Common myeloid progenitor, CD34-positive (primary cell): ENCODE measurements at regions not wholly inside any gene's neighbourhood (a gene's known extent, or its start where the extent isn't known, plus 50 kb on each side); places are given as distances from the start of the nearest gene placed in this dataset.

Experiments used
- CTCF ChIA-PET: fragments of 350-600 bp; sonication (Branson Sonifier 250); formaldehyde crosslinking; loops from one replicate; lab custom pipeline; 2021; ENCODE audit warnings: antibody characterized with exemption; lab: Charles Lee
- POLR2A ChIA-PET: fragments of 350-600 bp; sonication (Branson Sonifier 250); formaldehyde crosslinking; loops from one replicate; lab custom pipeline; 2021; ENCODE audit warnings: antibody characterized with exemption; lab: Charles Lee
- DNase-seq, 3 donors: peaks; one replicate each; pipeline versions ENCODE4 v3.0.0 to v3.0.0-alpha.2; 2013
- H3K27ac ChIP-seq, 2 experiments: 1 replicate in 1 of 2; 2 replicates in 1 of 2; pipeline ENCODE4 v1.7.0; 2013; ENCODE audit warnings: inconsistent platforms in 2 of 2, low read length in 2 of 2, mild to moderate bottlenecking in 2 of 2, low read depth in 1 of 2, moderate library complexity in 1 of 2; ENCODE audit not compliant: severe bottlenecking in 2 of 2, insufficient read depth in 1 of 2, poor library complexity in 1 of 2
- H3K27me3 ChIP-seq, 5 experiments: replicated peaks in 2 of 5; 1 replicate in 3 of 5; 2 replicates in 2 of 5; pipeline versions ENCODE4 v1.6.1 to v1.7.0; 2013; ENCODE audit warnings: low read length in 4 of 5, mild to moderate bottlenecking in 2 of 5, moderate library complexity in 2 of 5, inconsistent platforms in 1 of 5; ENCODE audit not compliant: insufficient read depth in 5 of 5, control insufficient read depth in 4 of 5
- H3K36me3 ChIP-seq, 4 experiments: 1 replicate in 2 of 4; 2 replicates in 2 of 4; pipeline versions ENCODE4 v1.6.1 to v1.7.0; 2013; ENCODE audit warnings: low read length in 3 of 4, control low read depth in 1 of 4, mild to moderate bottlenecking in 1 of 4; ENCODE audit not compliant: control insufficient read depth in 4 of 4, insufficient read depth in 4 of 4
- H3K4me1 ChIP-seq, 4 experiments: 1 replicate in 3 of 4; 2 replicates in 1 of 4; pipeline versions ENCODE4 v1.6.1 to v1.7.1; 2013; ENCODE audit warnings: low read length in 3 of 4, mild to moderate bottlenecking in 3 of 4, control low read depth in 1 of 4, inconsistent platforms in 1 of 4, moderate library complexity in 1 of 4; ENCODE audit not compliant: control insufficient read depth in 4 of 4, insufficient read depth in 4 of 4; ENCODE audit errors: control extremely low read depth in 1 of 4
- H3K4me3 ChIP-seq, 7 experiments: 1 replicate in 4 of 7; 2 replicates in 3 of 7; pipeline versions ENCODE4 v1.5.1 to v1.7.0; 2013; ENCODE audit warnings: mild to moderate bottlenecking in 7 of 7, low read length in 6 of 7, moderate library complexity in 6 of 7, inconsistent platforms in 2 of 7, low read depth in 2 of 7, control low read depth in 1 of 7; ENCODE audit not compliant: insufficient read depth in 4 of 7, control insufficient read depth in 1 of 7; ENCODE audit errors: extremely low read depth in 1 of 7
- H3K9me3 ChIP-seq, 5 experiments: 1 replicate in 4 of 5; 2 replicates in 1 of 5; pipeline versions ENCODE4 v1.6.1 to v1.7.1; 2013; ENCODE audit warnings: low read length in 4 of 5, mild to moderate bottlenecking in 2 of 5, inconsistent platforms in 1 of 5, low read depth in 1 of 5, moderate library complexity in 1 of 5; ENCODE audit not compliant: control insufficient read depth in 4 of 5, insufficient read depth in 2 of 5; ENCODE audit errors: control extremely low read depth in 1 of 5
- WGBS: methylation state at CpG from one replicate; pipeline ENCODE4 v1.1.5; 2013; ENCODE audit not compliant: insufficient coverage; 5-methylcytosine and 5-hydroxymethylcytosine counted together

GRCh38 chr1:238089615-238090014 lies 198.9 kb upstream of the ZP4 start:
- Histone ChIP-seq H3K27me3 (no peaks in the 10 kb centered on the region), H3K27ac (no peak overlapping the region), H3K4me1 (no peaks in the 10 kb centered on the region), H3K4me3 (no peak overlapping the region), H3K9me3 (no peaks in the 10 kb centered on the region), H3K36me3 (no peaks in the 10 kb centered on the region)
- POLR2A ChIA-PET, result no interaction called here
- DNase-seq, result no peak
- CTCF ChIA-PET, result no interaction called here

DNA sequence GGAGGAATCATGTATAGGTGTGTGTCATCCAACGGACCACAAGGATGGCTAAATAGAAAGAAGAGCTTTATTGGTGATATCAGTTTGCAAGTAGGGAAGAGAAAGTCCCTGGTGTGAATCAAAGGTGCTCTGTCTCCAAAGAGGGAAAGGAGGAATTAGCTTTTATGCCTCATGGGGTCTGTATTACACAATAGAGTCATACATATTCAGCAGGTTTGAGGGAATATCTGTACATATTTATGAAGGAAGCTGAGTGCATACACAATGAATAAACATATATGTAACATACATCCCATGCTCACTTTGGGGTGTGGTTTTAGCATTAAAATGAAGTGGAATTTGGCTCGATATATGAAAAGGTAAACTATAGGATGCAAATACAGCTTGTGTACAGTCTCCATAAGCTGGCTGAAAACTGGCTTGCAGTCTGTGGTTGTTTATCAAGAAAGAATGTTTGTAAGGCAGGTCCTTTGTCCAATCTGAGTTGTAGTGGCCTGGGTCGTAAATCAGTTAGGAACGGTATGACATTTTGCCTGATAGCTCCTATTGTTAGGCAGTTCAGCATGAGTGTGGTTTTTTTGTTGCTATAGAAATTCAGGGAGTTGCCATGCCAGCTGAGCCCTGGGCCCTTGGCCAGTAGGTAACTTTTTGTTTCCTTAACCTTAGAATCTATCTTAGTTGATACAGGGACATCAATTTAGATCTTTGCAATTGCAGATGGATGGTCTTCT lies 198.0 kb upstream of the ZP4 start:
- 70% methylated on average over 3 of the region's 4 CpGs for WGBS
- CTCF ChIA-PET, result interaction anchor here (0.8 kb wide), 1 partner anchor 12 kb away, joined by 3 read pairs; no protein-coding TSS in a partner anchor
- POLR2A ChIA-PET, result no interaction called here
- Histone ChIP-seq H3K9me3 (no peaks in the 10 kb centered on the region), H3K4me1 (no peaks in the 10 kb centered on the region), H3K4me3 (no peak overlapping the region), H3K36me3 (no peaks in the 10 kb centered on the region), H3K27me3 (no peaks in the 10 kb centered on the region), H3K27ac (no peak overlapping the region)
- peak in 2 of 3 donors; percentile 1 to 39 for DNase-seq

- ChIA-PET CTCF (no interaction called here), POLR2A (no interaction called here)
- DNase-seq, result no peak
- no peaks in the 10 kb centered on the region for H3K36me3 ChIP-seq
- no peaks in the 10 kb centered on the region for H3K9me3 ChIP-seq
- H3K4me1 ChIP-seq, result no peaks in the 10 kb centered on the region
- no peak overlapping the region for H3K4me3 ChIP-seq
- H3K27ac ChIP-seq, result no peak overlapping the region
- no peaks in the 10 kb centered on the region for H3K27me3 ChIP-seq
- WGBS, result no CpG with 5 or more reads among the region's 1 CpG
Observed at GRCh38 chr1:238073991-238074390, 183.3 kb upstream of the ZP4 start.

- Histone ChIP-seq H3K4me3 (no peak overlapping the region), H3K4me1 (no peaks in the 10 kb centered on the region), H3K9me3 (peaks cover 0 to 3% (median 0%) of the 10 kb centered on the region in 5 experiments), H3K27me3 (no peaks in the 10 kb centered on the region), H3K27ac (no peak overlapping the region), H3K36me3 (no peaks in the 10 kb centered on the region)
- ChIA-PET CTCF (interaction anchor here (0.6 kb wide), 1 partner anchor 719 kb away, joined by 4 read pairs; no protein-coding TSS in a partner anchor), POLR2A (no interaction called here)
- WGBS, result no CpG with 5 or more reads among the region's 3 CpGs
- DNase-seq, result no peak
Observed at GRCh38 chr1:238071061-238071460, 180.3 kb upstream of the ZP4 start.

DNA sequence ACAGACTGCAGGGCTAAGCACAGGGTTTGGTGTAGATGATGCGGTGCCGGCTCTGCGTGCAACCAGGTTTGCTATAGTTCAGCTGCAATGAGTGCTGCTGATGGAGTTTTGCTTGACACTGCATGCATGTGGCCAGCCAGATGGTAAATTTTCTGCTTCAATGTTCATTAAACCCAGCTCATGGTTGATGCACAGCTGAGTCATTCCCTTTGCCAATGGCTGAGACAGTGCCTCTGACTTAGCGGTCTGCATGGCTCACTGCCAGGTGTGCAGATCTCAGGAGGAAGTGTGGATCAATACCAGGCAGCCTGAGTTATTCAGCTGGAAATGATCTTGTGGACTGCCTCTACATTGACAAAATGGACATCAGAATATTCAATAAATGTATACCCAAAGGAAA lies 172.7 kb upstream of the ZP4 start:
- no peaks in the 10 kb centered on the region for H3K27me3 ChIP-seq
- POLR2A ChIA-PET, result no interaction called here
- no peaks in the 10 kb centered on the region for H3K36me3 ChIP-seq
- DNase-seq, result peak; percentile 3 to 48 (median 37)
- CTCF ChIA-PET, result no interaction called here
- WGBS, result 50% methylated on average over 2 of the region's 4 CpGs
- no peak overlapping the region for H3K27ac ChIP-seq
- H3K4me3 ChIP-seq, result no peak overlapping the region
- peaks cover 0 to 5% (median 3%) of the 10 kb centered on the region in 5 experiments for H3K9me3 ChIP-seq
- peaks cover 0 to 23% (median 7%) of the 10 kb centered on the region in 4 experiments for H3K4me1 ChIP-seq

DNA sequence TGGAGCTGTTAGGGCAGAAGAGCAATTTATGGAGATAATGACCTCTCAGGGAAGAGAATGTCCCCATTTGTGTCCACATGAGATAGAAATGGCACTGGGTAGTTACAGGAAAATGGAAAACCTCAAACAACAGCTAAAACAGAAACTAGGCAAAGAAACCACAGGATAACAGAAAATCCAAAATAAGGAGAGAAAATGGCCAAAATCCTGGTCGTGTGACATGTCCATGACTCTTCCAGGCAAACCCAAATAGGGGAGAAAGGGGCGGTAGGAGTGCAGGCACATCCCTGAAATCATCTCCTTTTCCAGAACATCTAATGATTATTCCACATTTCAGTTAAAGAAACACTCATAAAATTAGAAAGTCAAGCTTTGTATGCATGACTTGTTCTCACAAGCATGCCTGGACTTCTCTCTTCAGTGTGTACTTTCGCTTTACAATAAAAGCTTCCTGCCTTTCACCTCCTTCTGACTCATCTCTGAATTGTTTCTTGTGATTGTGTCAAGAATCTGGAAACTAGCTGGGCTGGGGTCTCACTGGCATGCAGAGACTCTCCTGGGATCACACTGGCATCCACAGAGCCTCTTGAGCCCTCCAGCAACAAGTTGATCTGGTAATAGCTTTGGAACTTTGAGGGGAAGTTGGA lies 171.4 kb upstream of the ZP4 start:
- Histone ChIP-seq H3K27me3 (no peaks in the 10 kb centered on the region), H3K27ac (no peak overlapping the region), H3K36me3 (no peaks in the 10 kb centered on the region), H3K9me3 (peaks cover 0 to 11% (median 3%) of the 10 kb centered on the region in 5 experiments), H3K4me1 (peaks cover 0 to 23% (median 7%) of the 10 kb centered on the region in 4 experiments), H3K4me3 (no peak overlapping the region)
- WGBS, result 95% methylated on average over 2 of the region's 3 CpGs
- peak in 2 of 3 donors; percentile 2 to 30 for DNase-seq
- ChIA-PET POLR2A (no interaction called here), CTCF (no interaction called here)

DNA sequence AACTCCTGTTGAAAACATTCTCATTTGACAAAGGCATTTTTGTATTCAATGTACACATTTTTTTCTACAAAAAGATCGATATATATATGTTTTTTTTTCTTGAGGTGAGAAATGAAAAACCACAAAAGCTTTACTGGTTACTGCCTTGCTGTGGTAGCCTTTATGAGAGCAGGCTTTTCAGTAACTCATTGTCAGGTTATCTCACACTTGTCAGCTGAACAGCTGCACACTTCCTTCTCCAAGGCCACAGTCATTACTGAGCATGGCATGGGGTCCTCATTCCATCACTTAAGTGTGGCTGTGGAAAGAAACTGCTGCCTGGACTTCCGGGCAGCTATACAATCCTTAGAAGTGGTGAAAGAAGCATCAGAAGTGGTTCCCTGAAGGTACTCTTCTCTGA lies 169.3 kb upstream of the ZP4 start:
- H3K4me1 ChIP-seq, result peaks cover 0 to 23% (median 7%) of the 10 kb centered on the region in 4 experiments
- ChIA-PET POLR2A (no interaction called here), CTCF (no interaction called here)
- peak in 2 of 3 donors; percentile 30 to 61 for DNase-seq
- no peak overlapping the region for H3K4me3 ChIP-seq
- peaks cover 0 to 11% (median 1%) of the 10 kb centered on the region in 5 experiments for H3K9me3 ChIP-seq
- no peaks in the 10 kb centered on the region for H3K36me3 ChIP-seq
- H3K27me3 ChIP-seq, result no peaks in the 10 kb centered on the region
- no peak overlapping the region for H3K27ac ChIP-seq
- 44% methylated on average over 1 of the region's 2 CpGs for WGBS
